Endothelial cell of umbilical vein (primary cell): ENCODE measurements at regions not wholly inside any gene's neighbourhood (a gene's known extent, or its start where the extent isn't known, plus 50 kb on each side); places are given as distances from the start of the nearest gene placed in this dataset.

Source experiments
- BruUV-seq: library from RNA; stranded (reverse); fragments of 400-500 nt; replicated peaks from 2 replicates; lab custom pipeline; 2021; lab: Mats Ljungman, UMichigan
- CTCF ChIA-PET: fragments of 300-600, 350-600 bp; sonication (Branson Sonifier 250); formaldehyde crosslinking; loops from one replicate; lab custom pipeline; 2021; ENCODE audit warnings: antibody characterized with exemption, inconsistent platforms; lab: Charles Lee
- POLR2A ChIA-PET: fragments of 300-600, 350-600 bp; sonication (Branson Sonifier 250); formaldehyde crosslinking; loops from one replicate; lab custom pipeline; 2021; ENCODE audit warnings: antibody characterized with exemption, inconsistent platforms; lab: Charles Lee
- DNase-seq: peaks from one replicate; pipeline ENCODE4 v3.0.0-alpha.2; 2011; ENCODE audit warnings: low read depth, low spot score
- FAIRE-seq: peaks from 2 replicates; lab custom pipeline; 2011; peaks lifted over from hg19 to GRCh38; lab: Jason Lieb, UNC
- H2AFZ ChIP-seq: 2 replicates; pipeline ENCODE4 v1.6.0; 2012; ENCODE audit warnings: low read depth, low read length, control low read depth, inconsistent platforms
- H3K27ac ChIP-seq: 2 replicates; pipeline ENCODE4 v1.5.1; 2011; ENCODE audit warnings: low read depth, mild to moderate bottlenecking, control low read depth, low read length, moderate library complexity; ENCODE audit not compliant: insufficient read depth
- H3K27me3 ChIP-seq, 2 experiments: 2 replicates each; pipeline versions ENCODE4 v1.6.0 to v1.6.1; 2011; ENCODE audit warnings: low read length in 2 of 2, mixed read lengths in 1 of 2; ENCODE audit not compliant: control insufficient read depth in 2 of 2, insufficient read depth in 2 of 2
- H3K36me3 ChIP-seq, 2 experiments: 2 replicates in 1 of 2; 3 replicates in 1 of 2; pipeline ENCODE4 v1.5.1; 2011; ENCODE audit warnings: low read length in 2 of 2, mild to moderate bottlenecking in 1 of 2, moderate library complexity in 1 of 2; ENCODE audit not compliant: control insufficient read depth in 2 of 2, insufficient read depth in 2 of 2; ENCODE audit errors: extremely low read depth in 1 of 2
- H3K4me1 ChIP-seq: 3 replicates; pipeline ENCODE4 v1.5.1; 2011; ENCODE audit warnings: mild to moderate bottlenecking, low read length; ENCODE audit not compliant: control insufficient read depth, insufficient read depth; ENCODE audit errors: extremely low read depth
- H3K4me2 ChIP-seq: 2 replicates; pipeline ENCODE4 v1.6.1; 2011; ENCODE audit warnings: low read length, control low read depth, mixed read lengths; ENCODE audit not compliant: insufficient read depth
- H3K4me3 ChIP-seq, 3 experiments: fragments of 200-600 bp in 1 of 3; sonication (generic), shearing (Covaris generic) in 1 of 3; replicated peaks in 1 of 3; 2 replicates each; pipeline ENCODE4 v1.5.1; 2011 to 2016; ENCODE audit warnings: control low read depth in 3 of 3, low read length in 3 of 3, mild to moderate bottlenecking in 2 of 3, inconsistent platforms in 1 of 3, low read depth in 1 of 3, moderate library complexity in 1 of 3; ENCODE audit not compliant: insufficient read depth in 1 of 3
- H3K79me2 ChIP-seq: 2 replicates; pipeline ENCODE4 v1.6.0; 2012; ENCODE audit warnings: low read length, inconsistent platforms; ENCODE audit not compliant: control insufficient read depth, insufficient read depth
- H3K9ac ChIP-seq: replicated peaks from 2 replicates; pipeline ENCODE3; 2011; ENCODE audit warnings: low read length, control low read depth; ENCODE audit not compliant: insufficient read depth; ENCODE audit errors: extremely low read depth
- H3K9me1 ChIP-seq: replicated peaks from 3 replicates; pipeline ENCODE4 v1.6.0; 2011; ENCODE audit warnings: mild to moderate bottlenecking, low read length; ENCODE audit not compliant: control insufficient read depth, insufficient read depth; ENCODE audit errors: extremely low read depth
- H3K9me3 ChIP-seq: replicated peaks from 2 replicates; pipeline ENCODE4 v1.5.1; 2012; ENCODE audit warnings: low read length, inconsistent platforms; ENCODE audit not compliant: control insufficient read depth, insufficient read depth
- H4K20me1 ChIP-seq: replicated peaks from 2 replicates; pipeline ENCODE3; 2011; ENCODE audit warnings: mild to moderate bottlenecking, low read length; ENCODE audit not compliant: control insufficient read depth, insufficient read depth; ENCODE audit errors: extremely low read depth
- EZH2 ChIP-seq: IDR thresholded peaks from 2 replicates; pipeline ENCODE4 v1.6.1; 2012; ENCODE audit warnings: borderline replicate concordance, low read depth, mild to moderate bottlenecking, moderate library complexity, low read length, inconsistent platforms; ENCODE audit not compliant: severe bottlenecking
- FOS ChIP-seq: IDR thresholded peaks from 2 replicates; pipeline ENCODE4 v1.6.1; 2011; ENCODE audit warnings: mild to moderate bottlenecking, low read length, moderate library complexity, borderline replicate concordance; ENCODE audit not compliant: insufficient read depth
- GATA2 ChIP-seq: IDR thresholded peaks from 2 replicates; pipeline ENCODE4 v1.7.0; 2011; ENCODE audit warnings: low read depth, mild to moderate bottlenecking, moderate library complexity, mixed read lengths, low read length; ENCODE audit not compliant: insufficient read length, insufficient read depth
- JUN ChIP-seq: IDR thresholded peaks from 2 replicates; pipeline ENCODE4 v1.6.1; 2011; ENCODE audit warnings: borderline replicate concordance, low read depth; ENCODE audit not compliant: insufficient read length, insufficient read depth
- MYC ChIP-seq: IDR thresholded peaks from one replicate; pipeline ENCODE4 v1.6.1; 2011; ENCODE audit warnings: mild to moderate bottlenecking, low read depth, low read length
- POLR2A ChIP-seq: IDR thresholded peaks from 2 replicates; pipeline ENCODE4 v1.6.1; 2012; ENCODE audit warnings: low read depth, mild to moderate bottlenecking, control low read depth, low read length
- POLR2AphosphoS5 ChIP-seq: IDR thresholded peaks from 2 replicates; pipeline ENCODE4 v1.6.1; 2012; ENCODE audit warnings: low read depth, mild to moderate bottlenecking, control low read depth, low read length, moderate library complexity; ENCODE audit not compliant: insufficient read depth
- dilution Hi-C: fragments of 300-500 bp; cut with MboI; formaldehyde crosslinking; loops from one replicate; pipeline ENCODE4 v1.15.0; 2019; ENCODE audit warnings: low sequenced_read_pairs; ENCODE audit not compliant: extremely low pct_ligation_motif_present
- intact Hi-C: fragments of 100-400 bp; cut with micrococcal nuclease; formaldehyde crosslinking; loops from one replicate; pipeline ENCODE4 v1.10.0; 2022
- TF ChIP-seq, protein P1 (sequence below), 2 donors: IDR thresholded peaks; 1 replicate in 1 of 2; 2 replicates in 1 of 2; pipeline ENCODE4 v1.5.1; 2011; ENCODE audit warnings: low read length in 2 of 2, mild to moderate bottlenecking in 2 of 2, moderate library complexity in 2 of 2, control low read depth in 1 of 2, inconsistent platforms in 1 of 2, low read depth in 1 of 2; ENCODE audit not compliant: insufficient read depth in 1 of 2; ENCODE audit errors: extremely low read depth in 1 of 2
- TF ChIP-seq, protein P2 (sequence below): IDR thresholded peaks from 2 replicates; pipeline ENCODE4 v1.6.1; 2011; ENCODE audit not compliant: insufficient read depth, insufficient read length

DNA sequence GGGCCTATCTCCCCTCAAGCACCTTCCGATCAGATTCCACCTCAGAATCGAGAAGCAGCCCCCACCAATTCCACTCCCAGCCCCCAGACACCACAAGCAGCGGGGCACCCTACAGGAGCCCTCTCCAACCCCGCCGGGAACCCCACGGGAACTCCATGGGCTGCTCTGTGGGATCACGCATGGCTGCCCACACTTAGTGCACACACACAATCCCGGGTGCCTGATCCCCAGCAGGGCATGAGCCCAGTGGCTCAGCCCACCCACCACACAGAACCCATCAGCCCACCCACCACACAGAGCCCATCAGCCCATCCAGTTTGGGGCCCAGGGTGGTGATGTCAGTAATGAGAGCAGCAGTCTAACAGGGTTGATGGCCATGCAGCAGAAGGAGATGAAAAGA lies 141.6 kb upstream of the LINGO1 start:
- dilution Hi-C loops: no loop called here

More for the DNA sequence above, 141.6 kb upstream of the LINGO1 start:
- no peak for DNase-seq
- H3K4me2 ChIP-seq: no peak overlapping the region
- H4K20me1 ChIP-seq: no peaks in the 10 kb centered on the region
- no peak overlapping the region for H2AFZ ChIP-seq
- no peak overlapping the region for H3K27ac ChIP-seq
- H3K36me3 ChIP-seq: no peaks in the 10 kb centered on the region
- ChIA-PET CTCF (interaction anchor here (1.5 kb wide), 1 partner anchor 10 kb away, joined by 5 read pairs; no protein-coding TSS in a partner anchor), POLR2A (no interaction called here)
- FAIRE-seq: no peak
- H3K9me3 ChIP-seq: no peaks in the 10 kb centered on the region
- H3K4me3 ChIP-seq: no peak overlapping the region
- H3K79me2 ChIP-seq: no peaks in the 10 kb centered on the region
- no peaks in the 10 kb centered on the region for H3K4me1 ChIP-seq
- H3K27me3 ChIP-seq: no peaks in the 10 kb centered on the region
- no TSS peak for BruUV-seq
- intact Hi-C loops: no loop called here
- H3K9me1 ChIP-seq: no peaks in the 10 kb centered on the region
- no peak for TF ChIP-seq MYC
- no peak for TF ChIP-seq EZH2
- TF ChIP-seq JUN: no peak
- TF ChIP-seq, protein P1, sequence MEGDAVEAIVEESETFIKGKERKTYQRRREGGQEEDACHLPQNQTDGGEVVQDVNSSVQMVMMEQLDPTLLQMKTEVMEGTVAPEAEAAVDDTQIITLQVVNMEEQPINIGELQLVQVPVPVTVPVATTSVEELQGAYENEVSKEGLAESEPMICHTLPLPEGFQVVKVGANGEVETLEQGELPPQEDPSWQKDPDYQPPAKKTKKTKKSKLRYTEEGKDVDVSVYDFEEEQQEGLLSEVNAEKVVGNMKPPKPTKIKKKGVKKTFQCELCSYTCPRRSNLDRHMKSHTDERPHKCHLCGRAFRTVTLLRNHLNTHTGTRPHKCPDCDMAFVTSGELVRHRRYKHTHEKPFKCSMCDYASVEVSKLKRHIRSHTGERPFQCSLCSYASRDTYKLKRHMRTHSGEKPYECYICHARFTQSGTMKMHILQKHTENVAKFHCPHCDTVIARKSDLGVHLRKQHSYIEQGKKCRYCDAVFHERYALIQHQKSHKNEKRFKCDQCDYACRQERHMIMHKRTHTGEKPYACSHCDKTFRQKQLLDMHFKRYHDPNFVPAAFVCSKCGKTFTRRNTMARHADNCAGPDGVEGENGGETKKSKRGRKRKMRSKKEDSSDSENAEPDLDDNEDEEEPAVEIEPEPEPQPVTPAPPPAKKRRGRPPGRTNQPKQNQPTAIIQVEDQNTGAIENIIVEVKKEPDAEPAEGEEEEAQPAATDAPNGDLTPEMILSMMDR (IDR thresholded peaks at IDR 0.05; ENCODE audit: extremely low read depth in 1 of 2, insufficient read depth in 1 of 2, low read depth in 1 of 2, low read length in 2 of 2): no peak
- TF ChIP-seq, protein P2, sequence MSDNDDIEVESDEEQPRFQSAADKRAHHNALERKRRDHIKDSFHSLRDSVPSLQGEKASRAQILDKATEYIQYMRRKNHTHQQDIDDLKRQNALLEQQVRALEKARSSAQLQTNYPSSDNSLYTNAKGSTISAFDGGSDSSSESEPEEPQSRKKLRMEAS: no peak
- no peak for TF ChIP-seq POLR2A
- no peak for TF ChIP-seq GATA2
- TF ChIP-seq FOS: no peak
- no peak for TF ChIP-seq POLR2AphosphoS5
- H3K9ac ChIP-seq: no peak overlapping the region
